Stromal cell of bone marrow (primary cell): ENCODE measurements at regions not wholly inside any gene's neighbourhood (a gene's known extent, or its start where the extent isn't known, plus 50 kb on each side); places are given as distances from the start of the nearest gene placed in this dataset.
"Not testable (repeated sequence)": the region's sequence is repeated elsewhere in the genome, so short reads cannot be mapped to it uniquely, and the experiment has no call there.

ENCODE experiments used
- DNase-seq: peaks from one replicate; pipeline ENCODE4 v3.0.0-alpha.2; 2012; ENCODE audit warnings: low read depth

DNA sequence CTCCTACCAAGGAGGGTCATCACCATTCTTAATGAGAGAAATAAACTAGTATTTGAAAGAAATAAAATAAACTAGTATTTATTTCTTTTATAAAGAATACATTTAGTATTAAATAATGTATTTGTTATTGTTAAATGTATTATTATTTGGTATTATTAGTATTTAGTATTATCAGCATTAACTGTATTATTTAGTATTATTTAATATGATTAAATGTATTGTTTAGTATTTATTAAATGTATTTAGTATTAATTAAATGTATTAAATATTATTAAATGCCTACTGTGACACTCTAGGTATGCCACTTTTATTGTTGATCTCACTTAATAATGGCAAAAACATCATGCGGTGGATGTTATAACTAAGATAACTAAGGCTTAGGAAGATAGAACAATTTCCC is 353.6 kb upstream of the MAP2 start:
- DNase-seq: no peak

DNA sequence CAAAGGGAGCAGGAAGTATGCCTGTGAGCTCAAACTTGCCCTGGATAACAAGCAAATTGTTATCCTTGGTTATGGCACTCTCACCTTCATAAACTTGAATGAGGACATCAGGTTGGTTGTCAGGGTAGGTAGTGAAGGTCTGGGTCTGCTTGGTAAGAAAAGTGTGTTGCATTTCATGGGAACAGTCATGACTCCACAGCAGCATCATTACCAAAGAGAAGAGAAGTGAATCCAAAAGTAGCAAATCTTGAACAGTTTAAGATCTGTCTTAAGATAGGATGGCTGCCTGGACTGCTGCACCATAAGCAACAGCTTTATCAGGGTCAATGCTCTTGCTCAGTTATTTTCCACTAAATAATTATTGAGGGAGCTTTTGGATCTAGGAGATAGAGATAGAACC is 350.7 kb upstream of the MAP2 start:
- DNase-seq: no peak

DNA sequence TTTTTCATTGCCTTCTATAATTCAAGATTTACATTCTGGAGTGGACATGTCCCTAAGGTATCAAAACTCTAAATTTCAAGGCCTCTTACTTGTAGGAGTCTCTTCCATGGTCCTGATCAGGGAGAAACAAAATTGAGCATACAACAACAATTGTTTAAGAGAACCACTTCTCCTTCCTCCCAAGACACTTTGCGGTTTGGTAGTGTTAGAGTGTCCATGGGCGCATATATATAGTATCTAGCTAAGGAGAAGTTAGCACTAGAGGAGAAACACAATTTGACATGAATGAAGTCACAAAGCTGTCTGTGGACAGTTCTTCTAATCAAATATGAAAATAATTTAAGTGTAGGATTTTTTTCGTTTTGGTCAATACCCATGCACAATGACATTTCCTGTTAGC is 349.1 kb upstream of the MAP2 start:
- no peak for DNase-seq

DNA sequence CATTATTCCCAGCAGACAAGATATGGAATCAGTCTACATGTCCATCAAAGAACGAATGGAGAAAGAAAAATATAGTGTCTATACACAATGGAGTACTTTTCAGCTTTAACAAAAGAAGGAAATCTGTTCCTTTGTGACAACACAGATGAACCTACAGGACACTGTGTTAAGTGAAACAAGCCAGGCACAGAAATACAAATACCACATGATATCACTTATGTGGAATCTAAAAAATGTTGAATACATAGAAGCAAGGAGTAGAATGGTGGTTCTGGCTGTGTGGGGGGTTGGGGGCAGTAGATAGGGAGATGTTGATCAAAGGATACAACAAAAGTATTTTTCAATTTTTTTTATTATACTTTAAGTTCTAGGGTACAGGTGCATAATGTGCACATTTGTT is 347.7 kb upstream of the MAP2 start:
- DNase-seq: no peak

DNA sequence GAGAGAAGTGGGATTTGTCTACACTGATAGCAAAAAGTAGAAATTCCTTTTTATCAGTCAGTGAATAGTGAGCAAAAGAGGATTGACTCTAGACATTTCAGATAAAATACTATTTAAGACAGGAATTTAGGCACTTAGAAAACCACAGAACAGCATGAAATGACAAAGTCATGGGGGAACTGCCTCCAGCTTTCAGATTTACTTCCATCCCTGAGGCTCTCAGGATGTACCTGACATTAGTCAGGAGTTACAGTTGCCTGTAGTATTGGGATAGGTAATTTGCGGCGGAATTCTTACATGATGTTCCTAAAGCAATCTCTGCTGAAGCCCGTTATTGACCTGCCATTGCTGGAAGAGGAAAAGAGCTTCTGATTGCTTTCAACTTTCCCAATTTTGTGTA is 337.1 kb upstream of the MAP2 start:
- DNase-seq: no peak

DNA sequence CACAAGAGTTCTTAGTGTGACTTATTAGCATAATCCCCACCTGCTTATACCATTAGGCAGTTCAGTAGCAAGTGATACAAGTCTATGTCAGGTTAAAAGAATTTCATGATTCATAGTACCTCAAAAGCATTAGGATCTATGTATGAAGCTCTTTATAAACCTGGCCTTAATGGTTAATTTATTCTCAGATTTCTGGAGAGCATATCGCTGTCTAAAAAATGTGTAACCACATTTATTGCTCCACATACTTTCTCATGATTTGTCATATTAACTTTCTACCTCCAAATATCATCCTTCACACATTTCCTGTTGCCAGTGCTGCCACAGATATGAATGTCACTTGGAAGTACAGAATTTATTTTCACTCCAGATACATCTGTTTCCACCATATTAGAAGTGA is 332.8 kb upstream of the MAP2 start:
- DNase-seq: no peak

DNA sequence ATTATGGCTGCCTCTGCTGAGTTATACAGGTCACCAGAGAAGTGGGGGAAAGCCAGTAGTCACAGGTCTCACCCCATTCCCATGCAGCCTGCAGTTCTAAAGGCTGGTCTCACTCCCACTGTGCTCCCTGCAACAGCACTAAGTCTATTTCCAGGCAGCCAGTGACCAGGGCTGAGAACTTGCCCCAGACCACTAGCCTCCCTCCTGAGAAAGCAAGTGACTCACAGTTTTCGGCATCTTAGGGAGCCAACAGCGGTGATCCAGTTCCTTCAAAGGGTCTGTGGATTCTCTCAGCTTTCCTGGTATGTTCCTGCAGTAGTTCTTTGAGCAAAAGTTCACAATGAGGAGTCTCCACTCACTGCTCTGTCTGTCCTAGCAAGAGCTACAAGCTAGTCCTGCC is 329.6 kb upstream of the MAP2 start:
- DNase-seq: no peak

DNA sequence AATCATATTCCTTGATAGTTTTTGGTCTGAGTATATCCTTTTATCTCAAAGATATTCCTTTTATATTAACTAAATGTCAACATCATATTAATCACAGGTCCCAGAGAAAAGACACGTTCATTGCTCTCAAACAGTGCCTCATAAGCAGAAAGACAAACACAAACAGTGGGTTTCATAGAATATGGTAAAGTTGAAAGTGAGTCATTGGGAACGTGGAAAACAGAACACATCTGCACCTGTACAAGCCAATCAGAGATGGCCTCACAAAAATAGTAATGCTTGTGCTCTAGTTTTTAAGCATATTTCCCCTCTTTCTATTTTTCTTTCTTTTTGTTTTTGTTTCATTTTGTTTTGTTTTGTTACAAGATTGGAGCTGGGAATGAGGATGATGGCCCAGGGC is 328.4 kb upstream of the MAP2 start:
- no peak for DNase-seq

DNA sequence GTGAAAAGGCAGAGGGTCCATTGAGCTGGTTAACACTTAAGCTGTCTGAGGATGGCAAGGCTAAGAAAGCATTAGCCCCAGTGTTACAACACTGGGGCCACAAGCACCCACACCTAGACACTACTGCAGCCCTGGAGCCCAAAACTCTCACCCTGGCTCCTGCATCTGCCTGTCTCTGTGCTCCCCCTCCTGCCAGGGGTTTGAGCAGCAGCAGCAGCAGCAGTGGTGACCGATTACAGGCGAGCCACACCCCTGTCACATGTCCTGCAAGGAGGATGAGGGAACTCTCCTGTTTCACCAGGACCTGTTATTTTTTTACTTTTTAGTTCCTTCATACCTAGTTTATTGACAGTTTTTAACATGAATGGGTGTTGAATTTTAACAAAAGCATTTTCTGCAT is 326.7 kb upstream of the MAP2 start:
- DNase-seq: no peak

DNA sequence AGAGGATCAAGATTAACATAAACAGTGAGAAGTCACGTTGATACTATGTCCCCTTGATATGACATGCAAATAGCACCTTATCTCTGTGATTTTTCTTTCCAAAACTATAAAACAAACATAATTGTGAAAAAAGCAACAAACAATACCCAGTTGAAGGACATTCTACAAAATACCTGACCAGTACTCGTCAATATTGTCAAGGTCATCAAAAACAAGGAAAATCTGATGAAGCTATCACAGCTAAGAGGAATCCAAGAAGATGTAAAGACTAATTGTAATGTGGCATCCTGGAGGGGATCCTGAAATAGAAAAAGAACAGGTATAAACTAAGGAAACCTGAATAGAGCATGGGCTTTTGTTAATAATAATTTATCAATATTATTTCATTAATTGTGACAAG is 321.5 kb upstream of the MAP2 start:
- no peak for DNase-seq

DNA sequence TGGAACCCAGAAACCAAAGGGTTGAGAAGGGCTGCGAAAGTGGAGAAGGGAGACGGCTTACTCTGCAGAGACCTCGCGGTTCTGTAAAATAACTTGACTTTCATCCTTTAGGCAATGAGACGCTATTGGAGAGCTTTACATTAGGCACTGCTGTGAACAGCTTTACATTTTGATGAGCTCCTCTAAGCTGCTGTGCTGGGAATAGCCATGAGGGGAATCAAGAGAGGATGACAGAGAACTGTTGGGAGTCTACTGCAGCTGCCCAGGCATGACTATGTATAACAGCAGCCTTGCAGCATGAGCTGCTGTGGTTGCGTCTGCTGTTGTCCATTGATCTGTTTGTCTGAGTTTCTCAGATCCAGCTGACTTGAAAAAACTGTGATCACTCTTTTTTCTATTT is 310.8 kb upstream of the MAP2 start:
- no peak for DNase-seq

DNA sequence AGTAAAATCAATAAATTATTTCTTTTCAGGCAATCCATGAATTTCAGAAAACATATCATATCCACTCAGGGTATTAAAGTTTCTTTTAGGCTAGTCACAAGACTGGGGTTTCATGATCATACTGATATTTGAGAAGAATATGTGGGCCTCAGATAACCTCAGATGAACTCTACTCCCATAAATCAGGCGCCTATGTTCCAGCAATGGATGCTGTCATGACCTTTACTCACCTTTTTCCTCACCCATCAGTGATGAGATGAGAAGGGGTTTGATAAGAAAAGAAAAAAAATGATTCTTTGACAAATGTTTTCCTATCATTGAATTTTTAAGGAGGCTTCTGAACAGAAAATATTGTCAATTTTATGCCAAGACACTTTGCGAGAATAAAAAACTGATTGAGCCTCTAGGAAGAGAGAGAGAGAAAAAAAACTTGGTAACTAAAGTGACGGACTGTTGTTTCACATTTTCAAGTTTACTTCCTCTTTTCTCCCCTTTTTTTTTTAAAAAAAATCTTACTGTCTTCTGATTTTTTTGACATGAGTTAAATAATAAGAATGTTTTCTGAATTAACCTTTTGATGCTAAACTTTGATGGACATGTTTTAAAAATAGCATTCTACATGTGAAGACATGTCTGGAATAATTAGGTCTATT is 309.1 kb upstream of the MAP2 start:
- DNase-seq: no peak

DNA sequence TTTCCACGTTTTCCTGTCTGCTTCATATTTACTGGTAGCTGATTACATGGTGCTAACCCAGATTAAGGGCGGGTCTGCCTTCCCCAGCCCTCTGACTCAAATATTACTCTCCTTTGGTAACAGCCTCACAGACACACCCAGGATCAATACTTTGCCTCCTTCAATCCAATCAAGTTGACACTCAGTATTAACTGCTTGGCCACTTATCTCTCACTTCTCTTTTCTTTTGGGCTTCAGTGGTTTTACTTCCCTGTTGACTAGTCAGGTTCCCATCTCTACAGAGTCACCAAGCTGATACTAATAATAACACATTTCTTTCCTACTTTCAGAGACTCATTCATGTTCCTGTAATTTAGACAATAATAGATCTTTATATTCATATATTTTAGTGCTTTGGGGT is 302.2 kb upstream of the MAP2 start:
- no peak for DNase-seq

DNA sequence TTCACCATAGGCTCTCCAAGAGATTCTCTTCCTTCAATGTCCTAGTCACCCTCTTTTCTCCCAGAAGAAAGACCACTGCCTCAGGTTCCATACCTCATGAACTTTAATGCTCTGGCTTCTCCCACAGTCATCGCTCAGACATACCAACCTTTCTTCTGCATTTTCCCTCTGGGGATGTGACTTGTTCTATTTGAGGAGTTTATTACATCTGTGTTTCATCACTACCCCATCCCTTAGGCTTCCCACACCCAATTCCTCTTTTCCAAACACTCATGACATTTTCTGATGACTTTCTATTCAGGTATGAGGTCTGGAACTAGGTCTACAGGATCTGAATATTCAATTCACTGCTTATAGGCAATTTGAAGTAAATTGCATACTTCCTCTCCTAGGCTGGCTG is 298.6 kb upstream of the MAP2 start:
- no peak for DNase-seq

DNA sequence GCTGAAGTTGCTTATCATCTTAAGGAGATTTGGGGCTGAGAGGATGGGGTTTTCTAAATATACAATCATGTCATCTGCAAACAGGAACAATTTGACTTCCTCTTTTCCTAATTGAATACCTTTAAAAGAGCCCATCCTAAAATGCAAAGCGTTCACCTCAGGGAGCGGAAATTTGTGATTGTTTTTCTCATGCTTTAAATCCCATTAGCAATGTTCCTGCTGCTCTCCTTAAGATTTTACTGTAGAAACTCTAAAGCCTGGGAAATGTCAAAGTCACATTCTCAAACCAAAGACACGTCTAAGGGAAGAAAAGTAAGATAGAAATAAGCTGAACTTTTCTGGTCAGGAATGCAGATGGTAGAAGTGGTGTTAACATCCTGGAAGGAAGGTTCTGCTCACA is 285.8 kb upstream of the MAP2 start:
- DNase-seq: no peak

DNA sequence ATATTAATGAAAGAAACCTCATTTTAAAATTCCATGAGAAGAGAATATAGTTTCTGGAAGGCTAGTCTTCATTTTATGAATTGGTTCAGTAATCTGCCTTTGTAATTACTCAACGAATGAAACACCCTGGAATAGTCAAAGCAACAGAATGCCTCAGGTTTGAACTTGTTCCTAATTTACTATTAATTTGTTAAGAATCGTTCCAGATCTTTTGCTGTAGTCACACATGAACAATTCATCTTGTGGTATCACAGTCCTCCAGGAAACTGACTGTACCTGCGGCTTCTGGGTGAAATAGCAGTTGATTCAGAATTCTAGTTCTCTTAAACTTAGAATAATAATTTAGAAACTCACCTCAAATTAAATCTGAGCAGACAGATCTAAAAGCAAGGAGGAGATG is 282.7 kb upstream of the MAP2 start:
- no peak for DNase-seq

DNA sequence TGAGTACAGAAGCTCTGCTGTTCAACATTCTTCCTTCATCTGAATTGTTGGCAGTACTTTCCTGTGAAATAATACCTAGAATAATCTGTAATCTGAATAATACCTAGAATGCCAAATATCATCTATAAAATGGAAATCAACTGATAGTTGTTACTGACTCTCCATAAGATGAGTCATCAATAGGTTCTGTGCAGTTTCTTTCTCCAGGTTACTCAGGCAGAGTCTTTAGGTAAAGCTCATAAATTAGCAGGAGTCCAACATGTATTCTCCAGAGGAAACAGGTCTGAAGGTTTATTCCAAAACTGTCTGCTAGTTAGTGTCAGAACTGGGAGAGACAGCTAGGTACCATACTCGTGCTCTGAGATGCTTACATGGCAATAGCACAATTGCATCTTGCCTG is 282.0 kb upstream of the MAP2 start:
- DNase-seq: no peak

DNA sequence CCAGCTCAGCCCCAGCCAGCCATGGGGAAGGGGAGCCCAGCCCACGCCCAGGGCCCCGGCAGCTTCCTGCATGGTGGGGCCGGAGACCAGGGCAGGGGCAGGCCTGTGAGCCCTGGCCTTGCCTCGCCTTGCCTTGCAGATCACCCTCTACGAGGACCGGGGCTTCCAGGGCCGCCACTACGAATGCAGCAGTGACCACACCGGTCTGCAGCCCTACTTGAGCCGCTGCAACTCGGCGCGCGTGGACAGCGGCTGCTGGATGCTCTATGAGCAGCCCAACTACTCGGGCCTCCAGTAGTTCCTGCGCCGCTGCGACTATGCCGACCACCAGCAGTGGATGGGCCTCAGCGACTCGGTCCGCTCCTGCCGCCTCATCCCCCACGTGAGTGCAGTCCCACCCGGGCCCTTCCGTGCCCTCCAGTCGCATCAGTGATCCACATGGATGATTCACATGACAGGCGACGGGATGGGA is 278.6 kb upstream of the MAP2 start:
- DNase-seq: not testable (repeated sequence)

DNA sequence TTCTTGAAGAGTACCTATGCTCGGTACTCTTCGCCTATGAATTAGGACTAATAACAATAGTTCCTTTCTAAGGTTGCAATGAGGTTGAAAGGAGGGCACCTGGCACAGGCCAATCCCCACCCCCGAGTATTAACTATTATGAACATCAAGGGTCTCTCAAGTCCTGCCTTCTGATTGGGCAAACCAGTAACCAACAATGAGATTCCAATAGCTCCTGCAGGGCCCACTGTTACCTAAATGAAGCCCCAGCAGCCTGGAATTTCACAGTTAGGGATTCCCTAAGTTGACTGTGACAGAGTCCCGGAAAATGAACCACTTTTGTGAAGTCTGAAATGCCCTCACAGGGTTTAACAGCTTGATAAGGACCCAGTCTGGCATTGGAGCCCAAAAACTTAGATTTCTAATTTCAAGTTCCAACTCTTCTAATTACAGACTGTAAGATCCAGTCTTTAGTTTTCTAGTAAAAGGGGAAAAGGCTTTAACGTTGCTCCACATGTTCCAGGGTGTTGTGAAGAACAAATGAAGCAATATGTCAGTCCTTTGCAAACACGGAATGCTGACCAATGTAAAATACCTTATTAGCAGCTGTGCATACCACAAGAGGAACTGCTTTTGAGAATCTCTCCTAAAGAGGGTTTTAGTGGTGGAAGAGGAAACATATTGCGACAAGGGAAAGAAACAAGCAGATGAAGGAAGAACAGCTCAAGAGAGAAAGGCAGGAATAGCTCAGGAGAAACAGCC is 277.7 kb upstream of the MAP2 start:
- no peak for DNase-seq

DNA sequence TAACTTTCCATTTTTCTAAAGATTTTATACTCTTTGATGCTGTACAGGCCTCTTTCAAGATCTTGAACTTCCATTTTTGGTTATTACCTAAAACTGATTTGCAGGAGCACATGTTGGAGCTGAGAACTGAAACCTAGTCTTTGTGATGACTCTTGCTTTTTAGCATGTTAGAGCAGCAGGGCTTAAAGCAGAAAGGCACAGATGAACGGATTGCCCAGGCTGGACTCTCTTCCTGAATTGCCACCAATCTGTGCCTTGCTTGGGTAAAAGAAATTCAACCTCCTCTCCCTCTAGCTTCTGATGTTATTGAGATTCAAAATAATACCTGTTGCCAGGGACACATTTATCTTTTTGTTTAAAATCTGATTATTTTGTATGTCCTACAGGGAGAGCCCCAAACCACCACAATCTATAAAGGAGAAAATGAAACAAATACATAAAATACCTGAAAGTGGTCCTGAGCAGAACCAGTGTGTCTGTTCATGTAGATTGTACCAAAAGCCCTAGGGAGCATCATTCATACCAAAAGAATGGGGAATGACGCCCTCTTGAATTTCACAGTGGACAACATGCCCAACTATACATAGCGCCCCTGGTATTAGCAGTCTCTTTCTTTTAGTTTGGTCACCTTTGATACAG is 277.0 kb upstream of the MAP2 start:
- no peak for DNase-seq

DNA sequence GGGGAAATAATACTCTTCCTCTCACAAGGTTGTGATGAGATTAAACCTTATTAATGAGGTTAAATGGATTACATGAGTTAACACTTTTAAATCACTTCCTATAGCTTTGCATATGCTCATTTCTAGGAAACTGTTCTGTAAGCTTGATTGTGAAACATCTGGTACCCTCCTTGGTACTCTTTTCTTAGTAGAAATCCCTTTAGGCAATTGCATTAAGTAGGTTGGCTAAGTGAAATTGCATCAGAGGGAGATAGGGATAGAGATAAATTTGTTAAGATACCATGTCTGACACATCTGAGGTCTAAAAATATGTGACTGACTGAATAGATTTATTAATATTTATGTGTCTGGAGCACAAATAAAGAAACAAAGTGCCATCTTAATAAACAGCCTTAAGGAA is 275.9 kb upstream of the MAP2 start:
- no peak for DNase-seq

DNA sequence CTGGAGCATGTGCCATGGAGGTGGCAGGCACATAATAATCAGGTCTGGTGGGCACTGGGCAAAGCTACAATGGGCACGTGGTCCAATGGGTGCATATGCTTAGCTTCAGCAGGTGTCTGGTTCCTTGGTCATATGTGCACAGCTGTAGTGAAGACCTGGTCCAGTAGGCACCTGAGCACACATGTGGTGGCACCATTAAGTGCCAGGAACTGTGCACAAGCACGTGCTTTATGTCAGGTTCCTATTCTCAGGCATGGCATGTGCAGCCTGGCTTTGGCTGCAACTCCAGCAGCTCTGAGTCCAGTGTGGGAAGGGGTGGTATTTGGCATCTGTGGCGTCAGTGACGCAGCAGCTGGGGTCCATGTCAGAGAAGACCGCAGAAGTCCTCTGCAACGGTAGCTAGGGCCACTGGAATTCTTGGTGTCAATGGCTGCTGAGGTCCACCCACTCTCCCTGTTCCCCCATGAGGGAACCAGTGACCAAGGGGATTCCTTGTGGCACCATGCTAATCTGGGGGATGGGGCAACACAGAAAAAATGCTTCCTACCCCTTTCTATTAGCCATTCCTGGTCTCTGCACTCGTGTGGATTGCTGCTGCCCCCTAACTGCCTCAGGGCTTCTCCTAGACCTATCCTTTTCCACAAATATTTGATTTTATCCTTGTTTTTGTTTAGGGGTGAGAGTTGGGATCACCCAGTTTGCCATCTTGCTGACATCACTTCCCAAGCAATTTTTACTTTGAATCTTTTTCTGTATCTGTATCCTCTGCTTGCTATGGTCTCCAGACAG is 262.9 kb upstream of the MAP2 start:
- no peak for DNase-seq

DNA sequence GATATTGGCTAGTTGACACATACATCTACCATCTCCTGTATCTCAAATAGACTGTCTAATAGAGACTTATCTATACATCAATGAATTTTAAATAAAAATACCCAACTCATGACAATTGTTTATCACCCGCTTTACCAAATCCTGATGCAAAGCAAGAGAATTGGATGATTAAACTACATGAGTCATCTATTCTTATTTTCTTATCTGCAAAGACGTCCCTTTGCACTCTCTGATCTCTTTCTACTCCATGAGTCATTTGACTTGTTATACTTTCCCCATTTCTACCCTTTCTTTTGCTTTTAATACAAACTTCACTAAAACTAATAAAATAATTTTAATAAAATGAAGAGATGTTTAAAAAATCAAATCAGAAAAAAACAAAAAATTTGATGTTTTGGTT is 261.7 kb upstream of the MAP2 start:
- no peak for DNase-seq
